DND-41 (cell line): ENCODE measurements at regions not wholly inside any gene's neighbourhood (a gene's known extent, or its start where the extent isn't known, plus 50 kb on each side); places are given as distances from the start of the nearest gene placed in this dataset.

Experiments
- ATAC-seq: fragments of 200-7000 bp; cut with Tn5 transposase; 3 replicates; pipeline ENCODE4 v1.9.1; 2021; ENCODE audit warnings: low read depth; ENCODE audit not compliant: insufficient read depth
- DNase-seq: peaks from one replicate; pipeline ENCODE4 v3.0.0-alpha.2; 2020
- H2AFZ ChIP-seq: 2 replicates; pipeline ENCODE4 v1.6.0; 2012; ENCODE audit warnings: low read depth, low read length
- H3K27ac ChIP-seq: 2 replicates; pipeline ENCODE4 v1.5.1; 2012; ENCODE audit warnings: low read length, inconsistent platforms
- H3K27me3 ChIP-seq: fragments of 200-600 bp; sonication (generic); 2 replicates; pipeline ENCODE4 v1.6.0; 2012; ENCODE audit warnings: low read length, mild to moderate bottlenecking, inconsistent platforms; ENCODE audit not compliant: insufficient read depth, poor library complexity
- H3K36me3 ChIP-seq: 2 replicates; pipeline ENCODE4 v1.5.1; 2012; ENCODE audit warnings: low read length, inconsistent platforms; ENCODE audit not compliant: insufficient read depth
- H3K4me1 ChIP-seq: 2 replicates; pipeline ENCODE4 v1.5.1; 2012; ENCODE audit warnings: mild to moderate bottlenecking, low read length; ENCODE audit not compliant: insufficient read depth
- H3K4me2 ChIP-seq: 2 replicates; pipeline ENCODE4 v1.6.0; 2012; ENCODE audit warnings: mild to moderate bottlenecking, moderate library complexity, low read length, inconsistent platforms; ENCODE audit not compliant: insufficient read depth
- H3K4me3 ChIP-seq, 2 experiments: fragments of 200-600 bp in 1 of 2; shearing (Covaris generic) in 1 of 2; 2 replicates each; pipeline ENCODE4 v1.5.1; 2012 to 2016; ENCODE audit warnings: inconsistent platforms in 2 of 2, low read length in 2 of 2, mild to moderate bottlenecking in 2 of 2, low read depth in 1 of 2, moderate library complexity in 1 of 2
- H3K79me2 ChIP-seq: 2 replicates; pipeline ENCODE4 v1.6.0; 2012; ENCODE audit warnings: low read length, inconsistent platforms; ENCODE audit not compliant: insufficient read depth
- H3K9ac ChIP-seq: 2 replicates; pipeline ENCODE4 v1.6.0; 2012; ENCODE audit warnings: low read depth, mild to moderate bottlenecking, inconsistent platforms, low read length, moderate library complexity
- H3K9me3 ChIP-seq: 2 replicates; pipeline ENCODE4 v1.5.1; 2012; ENCODE audit warnings: low read length, moderate library complexity, mild to moderate bottlenecking, inconsistent platforms; ENCODE audit not compliant: insufficient read depth, severe bottlenecking
- H4K20me1 ChIP-seq: 2 replicates; pipeline ENCODE4 v1.6.0; 2012; ENCODE audit warnings: low read length; ENCODE audit not compliant: insufficient read depth
- EZH2 ChIP-seq: IDR thresholded peaks from 3 replicates; pipeline ENCODE4 v1.6.1; 2012; ENCODE audit warnings: borderline replicate concordance, low read depth, mild to moderate bottlenecking, moderate library complexity, low read length, inconsistent platforms; ENCODE audit not compliant: severe bottlenecking
- TF ChIP-seq, protein P1 (sequence below): IDR thresholded peaks from 2 replicates; pipeline ENCODE4 v1.5.1; 2012; ENCODE audit warnings: borderline replicate concordance, low read length, moderate library complexity, mild to moderate bottlenecking; ENCODE audit not compliant: poor library complexity, severe bottlenecking; ENCODE audit errors: extremely low read depth

DNA sequence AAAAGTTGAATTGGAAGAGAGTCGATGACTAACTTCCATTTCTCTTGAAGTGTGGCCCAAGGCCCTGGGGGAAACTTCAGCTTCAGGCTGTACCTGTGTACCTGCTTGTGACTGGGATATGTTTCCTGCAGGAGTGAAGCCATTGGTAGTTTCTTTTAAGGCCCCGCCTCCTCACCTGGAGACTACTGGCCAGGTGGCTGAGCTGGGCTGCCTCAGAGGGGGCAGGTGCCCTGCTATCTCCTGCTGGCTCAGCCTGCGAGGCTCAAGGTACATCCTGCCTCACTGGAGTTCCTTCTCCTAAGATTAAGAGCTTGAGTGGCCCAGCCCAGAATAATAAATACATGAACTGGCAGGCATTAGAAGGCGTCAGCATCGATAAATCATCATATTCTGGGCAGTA, 121.6 kb upstream of the ROPN1 start:
- TF ChIP-seq, protein P1, sequence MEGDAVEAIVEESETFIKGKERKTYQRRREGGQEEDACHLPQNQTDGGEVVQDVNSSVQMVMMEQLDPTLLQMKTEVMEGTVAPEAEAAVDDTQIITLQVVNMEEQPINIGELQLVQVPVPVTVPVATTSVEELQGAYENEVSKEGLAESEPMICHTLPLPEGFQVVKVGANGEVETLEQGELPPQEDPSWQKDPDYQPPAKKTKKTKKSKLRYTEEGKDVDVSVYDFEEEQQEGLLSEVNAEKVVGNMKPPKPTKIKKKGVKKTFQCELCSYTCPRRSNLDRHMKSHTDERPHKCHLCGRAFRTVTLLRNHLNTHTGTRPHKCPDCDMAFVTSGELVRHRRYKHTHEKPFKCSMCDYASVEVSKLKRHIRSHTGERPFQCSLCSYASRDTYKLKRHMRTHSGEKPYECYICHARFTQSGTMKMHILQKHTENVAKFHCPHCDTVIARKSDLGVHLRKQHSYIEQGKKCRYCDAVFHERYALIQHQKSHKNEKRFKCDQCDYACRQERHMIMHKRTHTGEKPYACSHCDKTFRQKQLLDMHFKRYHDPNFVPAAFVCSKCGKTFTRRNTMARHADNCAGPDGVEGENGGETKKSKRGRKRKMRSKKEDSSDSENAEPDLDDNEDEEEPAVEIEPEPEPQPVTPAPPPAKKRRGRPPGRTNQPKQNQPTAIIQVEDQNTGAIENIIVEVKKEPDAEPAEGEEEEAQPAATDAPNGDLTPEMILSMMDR = no peak
- TF ChIP-seq EZH2 = no peak
- H2AFZ ChIP-seq = no peak overlapping the region
- no peak for ATAC-seq

DNA sequence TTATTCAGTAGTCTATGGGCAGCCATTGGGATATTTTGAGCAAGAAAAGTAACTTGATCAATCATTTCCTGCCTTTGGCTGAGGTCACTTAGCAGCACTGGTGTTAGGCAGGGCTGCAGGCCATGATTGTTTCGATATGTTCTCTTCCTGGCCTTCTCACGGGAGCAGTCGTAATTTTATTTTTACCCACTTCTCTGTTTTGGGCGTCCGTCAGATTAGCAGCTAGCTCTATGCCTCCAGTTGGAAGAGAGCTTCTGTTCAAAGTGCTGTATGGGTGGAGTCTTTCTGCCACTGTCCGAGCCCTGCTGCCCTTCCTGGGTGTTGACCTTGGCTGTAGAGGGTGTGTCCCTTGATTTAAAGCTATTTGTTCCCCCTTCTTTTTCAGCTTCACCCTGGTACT, 123.4 kb upstream of the ROPN1 start:
- Histone ChIP-seq H3K79me2 (no peaks in the 10 kb centered on the region), H3K27ac (no peak overlapping the region), H3K4me1 (no peaks in the 10 kb centered on the region), H3K4me2 (no peak overlapping the region), H3K27me3 (peaks cover 6% of the 10 kb centered on the region), H3K9me3 (no peaks in the 10 kb centered on the region), H3K9ac (no peak overlapping the region), H3K4me3 (no peak overlapping the region), H4K20me1 (no peaks in the 10 kb centered on the region), H2AFZ (no peak overlapping the region), H3K36me3 (no peaks in the 10 kb centered on the region)
- ATAC-seq (no peak), DNase-seq (no peak)
- TF ChIP-seq, protein P1 = no peak
- no peak for TF ChIP-seq EZH2

More for the DNA sequence above, 121.6 kb upstream of the ROPN1 start:
- no peak overlapping the region for H3K4me3 ChIP-seq
- H4K20me1 ChIP-seq = no peaks in the 10 kb centered on the region
- no peaks in the 10 kb centered on the region for H3K79me2 ChIP-seq
- H3K36me3 ChIP-seq = no peaks in the 10 kb centered on the region
- H3K9me3 ChIP-seq = no peaks in the 10 kb centered on the region
- H3K4me2 ChIP-seq = no peak overlapping the region
- no peak for DNase-seq
- no peak overlapping the region for H3K9ac ChIP-seq
- no peaks in the 10 kb centered on the region for H3K4me1 ChIP-seq
- H3K27ac ChIP-seq = no peak overlapping the region
- H3K27me3 ChIP-seq = peaks cover 6% of the 10 kb centered on the region

DNA sequence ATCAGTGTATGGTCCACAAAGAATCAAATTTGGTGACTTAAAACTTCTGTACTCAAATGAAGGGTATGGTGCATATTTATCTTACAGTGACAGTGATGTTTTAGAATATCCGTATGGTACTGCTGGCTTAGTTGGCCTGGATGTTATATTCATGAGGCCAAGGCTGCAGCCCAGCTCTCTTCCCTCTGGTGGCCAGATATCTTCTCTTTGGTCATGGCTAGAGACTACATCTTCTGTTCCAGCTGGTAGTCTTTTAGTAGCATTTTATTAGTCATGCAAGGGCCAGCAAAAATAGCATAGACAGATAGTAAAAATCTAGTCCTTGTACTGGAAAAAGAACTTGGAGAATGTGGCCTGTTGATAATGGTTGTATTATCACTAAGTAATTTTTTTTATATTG, 124.0 kb upstream of the ROPN1 start:
- ATAC-seq = no peak
- no peaks in the 10 kb centered on the region for H3K79me2 ChIP-seq

More for the DNA sequence above, 124.0 kb upstream of the ROPN1 start:
- Histone ChIP-seq H3K9ac (no peak overlapping the region), H3K4me3 (no peak overlapping the region), H4K20me1 (no peaks in the 10 kb centered on the region), H3K9me3 (no peaks in the 10 kb centered on the region), H3K27me3 (peaks cover 6% of the 10 kb centered on the region), H3K4me1 (no peaks in the 10 kb centered on the region), H2AFZ (no peak overlapping the region), H3K4me2 (no peak overlapping the region), H3K27ac (no peak overlapping the region), H3K36me3 (no peaks in the 10 kb centered on the region)
- TF ChIP-seq, protein P1 = no peak
- TF ChIP-seq EZH2 = no peak
- DNase-seq = no peak
